IPS-11a (cell line): ENCODE measurements at regions not wholly inside any gene's neighbourhood (a gene's known extent, or its start where the extent isn't known, plus 50 kb on each side); places are given as distances from the start of the nearest gene placed in this dataset.
"Not testable (repeated sequence)": the region's sequence is repeated elsewhere in the genome, so short reads cannot be mapped to it uniquely, and the experiment has no call there.

Experiments used
- H3K4me3 ChIP-seq: one replicate; pipeline ENCODE4 v1.5.1; 2013; ENCODE audit warnings: low read depth, low read length, control low read depth

DNA sequence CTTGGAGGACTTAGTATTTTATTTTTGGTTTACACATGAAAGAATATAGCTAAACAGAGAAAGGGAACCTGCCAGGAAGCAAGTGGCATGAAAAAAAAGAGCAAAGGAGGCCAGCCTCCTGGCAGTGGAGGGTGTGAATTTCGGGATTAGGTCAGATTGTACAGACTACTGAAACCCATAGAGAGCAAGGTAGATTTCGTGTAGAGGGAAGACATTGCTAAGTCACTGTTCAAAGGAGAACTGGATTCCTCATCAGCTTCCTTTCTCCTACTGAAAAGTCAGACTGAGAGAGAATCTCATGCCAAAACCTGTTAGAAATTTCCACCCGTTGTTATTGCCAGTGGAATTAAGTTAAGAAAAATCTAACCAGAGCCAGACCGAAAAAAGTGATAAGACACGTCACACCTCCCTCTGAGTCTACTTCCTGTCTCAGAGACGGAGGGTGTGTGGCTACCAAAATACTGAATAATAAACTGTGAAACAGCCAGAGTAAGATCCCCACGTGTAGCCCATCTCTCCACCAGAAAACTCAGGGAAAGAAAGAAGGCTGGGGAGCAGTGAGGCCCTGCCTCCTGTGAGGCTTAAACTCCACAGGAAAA is 118.8 kb downstream of the SKIDA1 start:
- H3K4me3 ChIP-seq: no peak overlapping the region

DNA sequence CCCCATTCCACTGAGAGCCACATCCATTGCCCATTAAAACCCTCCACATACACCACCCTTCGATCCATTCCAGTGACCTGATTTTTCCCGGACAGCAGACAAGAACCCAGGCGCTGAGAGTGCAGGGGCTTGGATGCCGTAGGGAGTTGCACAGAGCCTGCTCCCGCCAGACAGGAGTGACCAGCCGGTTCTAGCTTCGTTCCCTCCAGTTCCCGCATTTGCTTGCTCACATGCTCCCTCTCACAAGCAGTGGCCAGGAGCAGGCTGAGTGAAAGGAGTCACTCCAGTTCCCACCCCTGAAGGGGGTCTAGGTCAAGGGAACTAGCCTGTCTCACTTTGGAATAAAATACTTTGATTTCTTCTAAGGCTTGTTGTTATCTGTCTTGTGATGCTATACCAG is 119.5 kb downstream of the SKIDA1 start:
- H3K4me3 ChIP-seq: no peak overlapping the region

DNA sequence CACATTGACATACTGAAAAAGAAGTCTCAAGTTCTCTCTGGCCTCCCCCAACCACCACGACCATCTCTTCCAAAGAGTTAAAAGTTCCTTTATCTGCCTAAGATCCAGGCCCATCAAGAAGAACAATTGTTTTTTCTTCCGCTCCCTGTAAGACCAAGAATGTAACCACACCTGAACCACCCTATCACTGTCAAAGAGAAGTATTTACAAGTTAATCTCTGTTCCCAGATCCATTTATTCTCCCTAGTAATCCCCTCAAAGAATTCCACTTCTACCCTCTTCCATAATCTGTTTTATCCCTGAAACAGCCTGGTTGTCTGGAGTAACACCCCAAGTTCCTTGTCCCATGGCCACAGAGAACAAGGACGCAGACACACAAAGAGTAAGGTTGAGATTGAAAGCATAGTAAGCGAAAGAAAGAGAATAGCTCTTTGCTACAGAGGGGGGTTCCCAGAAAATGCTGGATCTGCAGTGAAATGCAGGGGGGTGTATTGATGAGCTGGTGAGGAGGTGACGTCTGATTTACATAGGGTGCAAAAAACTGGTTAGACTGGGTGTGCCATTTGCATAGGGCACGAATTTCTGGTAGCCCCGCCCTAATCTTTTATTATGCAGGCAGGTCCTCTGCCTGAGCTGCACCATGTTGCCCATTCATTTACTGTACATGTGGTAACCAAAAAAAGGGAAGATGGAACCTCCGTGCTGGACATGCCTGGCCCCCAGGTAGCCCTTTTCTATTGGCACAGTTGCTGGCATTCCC is 122.0 kb downstream of the SKIDA1 start:
- no peak overlapping the region for H3K4me3 ChIP-seq

DNA sequence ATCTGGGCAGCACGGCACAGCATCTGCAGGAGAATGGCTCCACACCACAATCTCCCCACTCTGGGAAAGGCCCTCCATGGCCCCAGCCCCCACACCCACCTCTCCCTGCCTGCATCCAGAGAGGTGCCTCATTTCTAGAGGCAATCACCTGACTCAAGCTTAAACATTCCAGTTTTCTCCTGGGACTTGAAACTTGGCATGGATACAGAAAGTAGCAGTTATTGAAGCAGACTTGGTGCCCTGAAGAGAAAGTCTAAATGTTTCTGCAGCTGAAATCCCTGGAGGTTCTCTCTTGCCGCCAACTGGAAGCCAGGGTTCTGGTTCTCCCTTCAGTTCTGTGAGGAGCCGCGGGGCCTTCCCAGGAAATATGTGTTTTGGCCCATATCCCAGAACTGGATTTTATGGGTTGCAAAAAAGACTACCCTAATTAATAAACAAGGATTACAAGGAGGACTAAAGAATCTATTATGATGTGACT is 122.8 kb downstream of the SKIDA1 start:
- H3K4me3 ChIP-seq: no peak overlapping the region

DNA sequence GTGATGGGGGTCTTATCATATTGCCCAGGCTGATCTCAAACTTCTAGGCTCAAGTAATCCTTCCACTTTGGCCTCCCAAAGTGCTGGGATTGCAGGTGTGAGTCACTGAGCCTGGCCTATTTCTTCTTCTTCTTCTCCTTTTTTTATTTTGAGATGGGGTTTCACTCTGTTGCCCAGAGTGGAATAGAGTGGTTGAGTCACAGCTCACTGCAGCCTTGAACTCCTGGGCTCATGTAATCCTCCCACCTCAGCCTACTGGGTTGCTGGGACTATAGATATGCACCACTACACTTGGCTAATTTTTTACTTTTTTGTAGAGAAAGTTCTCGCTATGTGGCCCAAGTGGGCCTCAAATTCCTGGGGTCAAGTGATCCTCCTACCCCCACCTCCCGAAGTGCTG is 124.3 kb downstream of the SKIDA1 start:
- H3K4me3 ChIP-seq: no peak overlapping the region

DNA sequence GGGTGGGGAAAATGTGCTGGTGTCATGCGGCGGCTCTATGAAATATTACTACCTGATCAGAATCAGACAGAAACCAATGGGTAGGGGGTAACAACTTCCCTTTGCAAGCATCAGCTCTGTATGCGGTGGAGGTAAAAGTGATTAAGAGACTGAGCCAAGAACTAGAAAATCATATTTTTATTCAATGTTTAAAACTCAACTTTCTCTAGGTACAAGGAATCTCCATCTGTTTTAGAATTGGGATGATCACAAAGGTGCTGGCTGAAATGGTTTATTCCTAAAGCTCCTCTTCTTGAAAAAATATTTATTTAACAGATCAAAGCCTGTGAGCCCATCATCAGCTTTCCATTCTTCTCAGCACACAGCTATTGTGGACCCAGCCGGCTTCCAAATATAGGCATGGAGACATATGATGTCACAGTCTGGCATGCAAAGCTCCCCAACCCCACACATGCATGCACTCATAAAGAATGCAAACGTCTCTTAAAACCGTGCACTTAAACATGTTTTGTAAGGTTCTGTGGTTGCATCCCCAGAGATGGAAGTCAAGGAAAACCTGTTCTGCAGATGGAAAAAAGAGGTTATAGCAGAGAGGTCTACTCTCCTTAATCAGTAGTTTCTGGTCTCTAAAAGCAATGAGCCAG is 126.0 kb downstream of the SKIDA1 start:
- H3K4me3 ChIP-seq: no peak overlapping the region

DNA sequence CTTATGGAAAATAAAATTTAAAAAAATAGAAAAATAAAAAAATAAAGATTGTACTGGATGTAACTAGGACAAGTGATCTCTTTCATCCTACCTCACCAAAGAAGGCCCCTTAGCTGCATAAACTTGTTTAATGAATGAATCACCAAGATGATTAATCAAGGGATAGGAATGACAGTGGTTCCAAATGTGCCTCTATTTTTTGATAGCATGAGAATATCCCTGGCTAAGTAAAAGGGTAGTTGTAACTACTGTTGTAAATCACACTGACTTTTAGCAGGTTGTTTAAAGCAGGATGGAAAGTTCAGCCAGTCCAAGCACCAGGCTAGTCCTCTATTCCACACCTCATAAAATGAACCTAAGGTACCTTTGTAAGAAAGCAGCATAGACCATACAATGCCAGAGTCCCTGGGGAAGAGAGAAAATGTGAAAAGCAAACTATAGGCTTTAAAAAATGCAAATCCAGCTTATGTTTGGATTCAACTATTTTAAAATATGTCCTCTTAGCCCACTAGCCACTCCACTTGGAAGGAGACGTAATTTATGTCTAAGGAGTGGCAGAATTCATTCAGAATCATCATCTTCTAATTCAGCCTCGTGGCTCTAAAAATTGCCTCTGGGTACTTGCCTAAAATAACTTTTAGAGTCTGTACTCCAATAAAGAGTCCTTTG is 126.8 kb downstream of the SKIDA1 start:
- no peak overlapping the region for H3K4me3 ChIP-seq

DNA sequence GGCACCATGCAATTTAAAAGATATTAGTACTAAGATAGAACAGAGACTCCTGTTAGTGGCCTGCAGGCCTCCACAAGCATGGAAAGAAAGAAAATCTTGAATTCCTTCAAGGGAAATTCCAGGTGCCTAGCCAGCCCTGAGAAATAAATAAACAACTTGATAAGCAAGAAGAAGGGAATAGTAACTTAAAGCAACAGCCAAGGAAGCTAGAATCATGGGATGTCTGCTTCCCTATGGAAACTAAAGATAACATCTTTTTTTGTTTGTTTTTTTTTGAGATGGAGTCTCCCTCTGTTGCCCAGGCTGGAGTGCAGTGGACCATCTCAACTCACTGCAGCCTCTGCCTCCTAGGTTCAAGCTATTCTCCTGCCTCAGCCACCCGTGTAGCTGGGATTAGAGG is 128.6 kb downstream of the SKIDA1 start:
- H3K4me3 ChIP-seq: no peak overlapping the region

DNA sequence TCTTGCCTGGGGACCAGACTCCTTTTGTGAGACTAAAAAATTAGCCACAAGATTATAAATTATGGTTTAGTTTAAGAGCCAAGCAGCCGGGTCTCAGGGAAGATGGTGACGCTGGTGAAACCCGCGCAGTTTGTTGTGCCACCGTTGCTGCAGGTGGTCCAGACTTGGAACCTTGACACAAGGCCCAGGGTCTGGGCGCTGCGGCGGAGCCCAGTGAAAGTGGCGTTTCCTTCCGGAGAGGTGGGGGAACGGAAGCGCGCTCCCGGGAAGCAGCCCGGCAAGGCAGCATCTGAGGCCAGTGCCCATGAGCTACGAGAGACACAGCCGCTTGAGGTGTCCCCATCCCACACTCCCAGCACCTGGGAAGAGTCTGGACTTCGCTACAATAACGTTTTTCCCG is 131.6 kb downstream of the SKIDA1 start:
- no peak overlapping the region for H3K4me3 ChIP-seq

DNA sequence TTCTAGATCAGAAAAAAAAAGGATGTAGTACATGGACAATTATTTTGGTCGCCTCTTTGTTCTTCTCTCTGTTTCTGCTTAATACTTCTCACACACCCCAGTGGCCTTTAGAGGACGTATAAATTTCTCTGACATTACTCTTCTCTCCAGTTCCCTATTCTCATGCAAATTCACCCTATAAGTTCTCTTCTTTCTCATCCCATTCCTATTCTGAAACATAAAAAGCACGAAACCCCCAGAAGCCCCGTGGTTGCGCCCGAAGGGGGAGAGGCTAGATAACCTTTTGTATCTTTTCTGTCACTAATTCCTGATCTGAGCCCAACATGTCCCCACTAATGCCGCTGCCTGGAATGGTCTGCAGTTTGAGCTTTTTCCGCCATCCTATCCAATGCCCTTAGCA is 136.9 kb downstream of the SKIDA1 start:
- no peak overlapping the region for H3K4me3 ChIP-seq

DNA sequence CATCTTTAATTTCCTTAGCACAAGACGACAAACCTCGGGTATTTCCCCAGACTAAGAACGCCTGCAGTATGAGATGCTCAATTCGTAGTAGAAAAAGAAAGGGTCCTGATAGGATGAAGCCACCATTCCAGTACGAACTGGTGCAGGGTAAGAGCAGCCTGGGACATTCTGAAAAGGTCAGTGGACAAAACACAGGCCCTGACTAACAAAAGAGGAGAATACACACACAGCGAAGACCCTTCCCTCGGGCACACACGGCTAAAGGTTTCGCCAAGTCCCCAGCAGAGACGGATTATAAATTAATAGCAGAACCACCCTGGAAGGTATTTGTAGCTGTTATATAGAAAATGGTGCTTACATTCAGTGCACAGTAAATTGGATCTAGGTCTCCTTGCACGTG is 137.6 kb downstream of the SKIDA1 start:
- no peak overlapping the region for H3K4me3 ChIP-seq

DNA sequence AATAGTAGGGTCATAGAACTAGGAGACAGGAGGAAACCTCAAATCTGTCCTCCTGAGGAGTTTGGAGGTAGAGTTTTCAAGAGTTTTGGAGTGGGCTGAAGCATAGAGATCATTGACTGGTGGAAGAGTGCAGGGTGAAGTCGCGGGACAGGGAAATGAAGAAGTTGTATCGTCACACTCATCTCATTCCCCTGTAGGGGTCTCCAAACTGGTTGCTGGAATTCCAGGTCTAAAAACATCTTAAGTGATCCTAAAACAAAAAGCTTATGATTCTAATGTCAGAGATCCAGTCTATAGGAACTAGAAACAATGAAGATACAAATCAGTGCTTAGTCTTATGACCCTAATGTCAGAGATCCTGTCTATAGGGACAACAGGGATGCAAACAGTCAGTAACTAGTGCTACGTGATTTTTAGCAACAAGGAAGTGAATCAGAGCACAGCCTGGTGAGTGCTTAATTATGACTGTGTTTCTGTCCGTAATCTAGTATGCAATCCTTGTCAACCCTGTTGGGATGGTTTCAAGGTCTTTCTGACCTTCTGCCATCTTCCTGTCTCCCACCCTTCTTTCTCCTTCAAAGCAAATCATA is 139.4 kb downstream of the SKIDA1 start:
- no peak overlapping the region for H3K4me3 ChIP-seq

DNA sequence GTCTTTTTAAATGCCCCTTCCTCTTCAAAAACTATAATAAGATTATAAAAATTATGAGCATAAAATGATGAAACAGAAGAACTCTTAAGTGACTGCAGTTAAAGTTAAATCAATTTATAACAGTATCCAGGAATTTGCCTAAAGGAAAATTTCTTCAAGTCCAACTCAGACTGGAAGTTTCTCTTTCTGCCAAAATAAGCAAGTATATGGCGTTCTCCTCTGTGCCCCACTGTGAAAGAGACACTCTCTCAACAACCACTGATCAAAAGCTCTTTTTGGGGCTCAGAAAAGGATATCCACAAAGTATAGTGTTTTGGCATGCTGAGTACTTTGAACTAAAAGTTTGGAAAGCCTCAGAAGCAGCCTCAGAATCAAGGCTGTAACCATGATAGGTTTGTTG is 139.9 kb downstream of the SKIDA1 start:
- H3K4me3 ChIP-seq: no peak overlapping the region

DNA sequence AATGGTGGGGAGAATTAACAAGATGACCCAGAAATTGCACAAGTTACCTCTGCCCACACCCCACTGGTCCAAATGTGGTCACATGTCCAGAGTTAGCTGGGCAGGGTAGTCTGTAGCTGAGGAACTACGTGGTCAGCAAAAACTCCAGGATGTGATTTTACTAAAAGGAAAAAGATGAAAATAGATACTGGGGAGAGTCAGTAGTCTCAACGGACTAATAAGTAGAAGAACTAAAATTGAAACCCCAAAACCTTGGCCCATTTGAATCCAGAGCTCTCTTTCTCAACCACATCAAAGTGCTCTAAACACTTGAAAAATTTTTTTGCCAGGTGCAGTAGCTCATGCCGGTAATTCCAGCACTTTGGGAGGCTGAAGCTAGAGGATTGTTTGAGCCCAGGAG is 146.3 kb downstream of the SKIDA1 start:
- H3K4me3 ChIP-seq: no peak overlapping the region

DNA sequence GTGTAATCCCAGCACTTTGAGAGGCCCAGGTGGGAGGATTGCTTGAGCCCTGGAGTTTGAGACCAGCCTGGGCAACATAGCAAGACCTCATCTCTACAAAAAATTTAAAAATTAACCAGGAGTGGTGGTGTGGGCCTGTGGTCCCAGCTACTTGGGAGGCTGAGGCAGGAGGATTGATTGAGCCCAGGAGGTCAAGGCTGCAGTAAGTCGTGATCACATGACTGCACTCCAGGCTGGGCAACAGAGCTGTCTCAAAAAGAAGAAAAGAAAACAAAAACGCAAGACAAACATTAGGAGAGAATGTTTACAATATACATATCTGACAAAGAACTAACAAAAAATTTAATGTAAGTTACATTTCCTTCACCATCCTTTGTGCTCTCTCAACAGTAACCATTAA is 150.2 kb downstream of the SKIDA1 start:
- H3K4me3 ChIP-seq: not testable (repeated sequence)

DNA sequence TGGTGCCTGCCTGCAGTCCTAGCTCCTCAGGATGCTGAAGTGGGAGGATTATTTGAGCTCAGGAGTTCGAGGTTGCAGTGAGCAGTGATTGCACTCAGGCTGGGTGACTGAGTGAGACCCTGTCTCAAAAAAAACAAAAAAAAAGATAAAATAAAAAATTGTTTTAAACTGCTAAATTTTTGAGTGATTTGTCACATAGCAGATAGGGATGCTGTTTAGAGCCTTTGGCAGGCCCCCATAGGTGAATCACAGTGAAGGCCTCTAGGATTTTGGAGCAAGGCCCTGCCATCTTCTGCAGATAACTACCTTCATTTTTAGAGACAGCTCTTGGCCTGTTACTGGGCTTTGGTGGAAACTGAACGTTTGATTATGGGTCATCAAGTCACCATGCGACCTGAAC is 151.6 kb downstream of the SKIDA1 start:
- not testable (repeated sequence) for H3K4me3 ChIP-seq

DNA sequence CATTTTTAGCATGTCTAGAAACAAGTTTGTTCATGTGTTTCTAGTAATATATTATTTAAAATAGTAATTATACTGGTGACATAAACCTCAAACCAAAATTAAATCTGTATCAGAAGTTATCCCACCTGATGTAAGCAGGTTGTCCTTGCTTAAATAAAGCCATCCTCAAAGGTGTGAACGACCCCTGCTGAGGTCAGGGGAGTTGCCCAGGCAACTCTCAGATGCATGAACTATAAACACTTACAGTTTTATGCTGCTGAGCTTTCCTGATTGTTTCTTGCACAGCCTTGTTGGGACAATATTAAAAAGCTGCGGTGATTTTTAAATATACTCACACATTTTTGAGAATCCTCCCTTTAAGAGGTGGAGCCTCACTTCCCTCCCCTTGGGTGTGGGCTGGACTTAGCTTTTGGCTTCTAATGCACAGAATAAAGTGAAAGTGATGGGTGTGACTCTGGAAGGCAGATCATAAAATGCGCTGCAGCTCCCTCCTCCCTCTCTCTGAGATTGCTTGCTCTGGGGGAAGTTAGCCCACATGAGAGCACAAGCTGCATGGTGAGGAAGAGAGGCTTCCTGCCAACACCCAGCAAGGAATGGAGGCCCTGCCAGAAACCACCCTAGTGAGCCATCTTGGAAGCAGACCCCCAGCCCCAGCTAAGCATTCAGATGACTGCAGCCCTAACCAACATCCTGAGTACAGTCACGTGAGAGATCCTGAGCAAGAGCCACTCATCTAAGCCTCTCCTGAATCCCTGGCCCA is 152.7 kb downstream of the SKIDA1 start:
- no peak overlapping the region for H3K4me3 ChIP-seq

DNA sequence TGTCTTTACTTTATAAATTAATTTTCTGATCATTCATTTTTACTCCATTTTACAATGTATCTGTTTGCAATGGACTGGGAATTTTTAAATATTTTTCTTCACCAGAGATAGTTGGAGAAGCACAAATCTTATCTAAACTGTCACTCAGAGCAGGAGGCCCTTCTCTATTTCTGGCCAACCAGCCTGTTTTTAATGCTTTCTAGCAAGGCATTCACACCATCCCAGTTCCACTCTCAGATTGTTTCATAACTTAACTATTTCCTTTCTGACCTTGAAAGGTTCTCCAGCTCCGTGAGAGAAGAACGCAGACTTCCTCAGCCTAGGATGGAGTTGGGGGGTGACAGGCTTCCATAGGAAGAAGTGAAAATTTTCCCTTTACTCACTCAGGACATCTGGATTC is 155.8 kb downstream of the SKIDA1 start:
- H3K4me3 ChIP-seq: no peak overlapping the region

DNA sequence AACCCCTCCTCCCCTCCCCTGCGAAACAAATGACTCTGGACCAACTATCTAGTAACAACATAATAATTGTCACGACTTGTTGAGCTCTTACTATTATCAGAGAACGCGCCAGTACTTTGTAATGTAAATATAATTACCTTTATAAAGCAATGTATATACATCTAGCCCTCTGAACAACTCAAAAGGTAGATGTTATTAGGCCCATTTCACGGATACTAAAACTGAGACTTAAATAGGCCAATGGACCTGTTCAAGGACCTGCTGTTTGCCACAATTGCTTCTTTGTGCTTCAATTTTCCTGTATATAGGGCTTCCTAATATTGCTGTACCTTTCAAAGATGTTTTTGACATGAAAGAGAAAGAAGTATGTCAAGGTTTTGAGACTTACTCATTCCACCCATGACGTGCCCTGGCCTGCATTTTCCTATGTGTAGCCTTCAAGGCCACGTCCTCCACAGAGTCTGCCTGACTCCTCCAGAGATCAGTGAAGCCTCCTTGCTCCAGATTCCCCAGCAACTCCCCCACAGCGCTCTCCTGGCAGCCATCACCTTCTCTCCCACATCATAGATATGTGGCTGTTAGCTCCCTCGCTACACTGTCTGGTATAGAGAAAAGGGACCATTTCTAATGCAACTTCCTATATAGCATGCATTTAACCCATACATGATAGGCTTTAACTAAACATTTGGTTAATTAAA is 156.6 kb downstream of the SKIDA1 start:
- no peak overlapping the region for H3K4me3 ChIP-seq

DNA sequence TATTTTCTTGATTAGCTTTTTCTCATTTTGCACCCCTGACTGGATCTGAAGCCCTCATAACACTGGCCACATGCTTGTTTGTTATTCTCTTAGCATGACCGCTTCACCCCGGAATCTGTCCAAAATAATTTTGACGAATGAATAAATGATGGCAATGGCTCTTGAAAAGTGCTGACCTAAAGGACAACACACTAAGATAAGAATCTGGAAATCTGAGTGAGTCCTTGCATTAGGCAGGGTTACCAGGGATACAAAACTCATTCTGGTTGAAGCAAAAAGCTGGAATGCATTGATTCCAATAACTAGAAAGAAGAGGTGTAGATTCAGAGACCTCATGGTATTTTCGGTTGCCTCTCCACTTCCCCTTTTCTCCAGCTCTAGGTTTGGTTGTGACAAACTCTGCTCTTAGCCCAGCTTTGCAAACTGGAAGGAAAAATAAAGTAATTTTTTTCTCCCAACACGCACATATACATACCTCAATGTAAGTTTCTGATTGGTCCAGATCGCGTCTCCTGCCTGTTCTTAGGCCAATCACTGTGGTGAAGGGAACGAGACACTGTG is 157.4 kb downstream of the SKIDA1 start:
- no peak overlapping the region for H3K4me3 ChIP-seq
